ENCODE measurements at regions not wholly inside any gene's neighbourhood (a gene's known extent, or its start where the extent isn't known, plus 50 kb on each side); places are given as distances from the start of the nearest gene placed in this dataset.

DNA sequence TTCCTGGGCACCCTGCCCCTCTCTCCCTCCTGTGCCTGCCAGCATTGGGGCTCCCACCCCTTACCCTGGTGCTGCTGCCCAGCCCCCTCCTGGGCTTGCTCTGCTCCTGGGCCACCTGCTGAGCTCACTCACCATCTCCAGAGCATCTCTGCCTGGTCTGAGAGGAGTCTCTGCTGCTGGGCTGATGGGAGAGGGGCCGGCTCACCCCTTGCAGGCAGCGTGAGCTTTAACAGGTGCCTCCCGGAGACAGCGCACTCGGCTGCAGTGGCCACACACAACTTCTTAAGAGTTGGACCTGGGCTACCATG lies 721.7 kb downstream of the MATN1 start:
- TF ChIP-seq EZH2 (IDR thresholded peaks at IDR 0.05), result no peak
- TF ChIP-seq, protein P1, sequence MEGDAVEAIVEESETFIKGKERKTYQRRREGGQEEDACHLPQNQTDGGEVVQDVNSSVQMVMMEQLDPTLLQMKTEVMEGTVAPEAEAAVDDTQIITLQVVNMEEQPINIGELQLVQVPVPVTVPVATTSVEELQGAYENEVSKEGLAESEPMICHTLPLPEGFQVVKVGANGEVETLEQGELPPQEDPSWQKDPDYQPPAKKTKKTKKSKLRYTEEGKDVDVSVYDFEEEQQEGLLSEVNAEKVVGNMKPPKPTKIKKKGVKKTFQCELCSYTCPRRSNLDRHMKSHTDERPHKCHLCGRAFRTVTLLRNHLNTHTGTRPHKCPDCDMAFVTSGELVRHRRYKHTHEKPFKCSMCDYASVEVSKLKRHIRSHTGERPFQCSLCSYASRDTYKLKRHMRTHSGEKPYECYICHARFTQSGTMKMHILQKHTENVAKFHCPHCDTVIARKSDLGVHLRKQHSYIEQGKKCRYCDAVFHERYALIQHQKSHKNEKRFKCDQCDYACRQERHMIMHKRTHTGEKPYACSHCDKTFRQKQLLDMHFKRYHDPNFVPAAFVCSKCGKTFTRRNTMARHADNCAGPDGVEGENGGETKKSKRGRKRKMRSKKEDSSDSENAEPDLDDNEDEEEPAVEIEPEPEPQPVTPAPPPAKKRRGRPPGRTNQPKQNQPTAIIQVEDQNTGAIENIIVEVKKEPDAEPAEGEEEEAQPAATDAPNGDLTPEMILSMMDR (IDR thresholded peaks at IDR 0.05), result no peak
- no peak for TF ChIP-seq EZH2phosphoT487 (IDR thresholded peaks at IDR 0.05)

Measured in neural progenitor cell (in vitro differentiated cells).